ENCODE measurements at regions not wholly inside any gene's neighbourhood (a gene's known extent, or its start where the extent isn't known, plus 50 kb on each side); places are given as distances from the start of the nearest gene placed in this dataset.

DNA sequence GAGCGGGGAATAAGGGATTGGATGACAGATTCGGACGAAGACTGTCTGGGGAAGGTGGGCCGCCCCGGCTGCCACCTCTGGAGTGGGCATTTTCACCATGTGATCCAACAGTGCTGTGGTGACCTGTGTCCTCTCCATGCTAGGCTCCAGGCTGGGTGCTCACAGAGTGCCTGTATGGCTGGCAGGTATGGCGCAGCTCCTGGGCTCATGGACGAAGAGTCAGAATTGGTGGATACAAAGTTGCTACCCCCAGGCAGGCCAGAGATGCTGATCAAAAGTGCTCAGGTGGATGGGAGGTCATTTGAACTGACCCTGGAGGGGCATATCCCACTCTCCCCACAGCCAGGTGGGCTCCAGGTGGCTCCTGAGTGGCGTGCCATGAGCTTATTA, 111.3 kb upstream of the UQCRFS1 start:
- TF ChIP-seq CHD4 (IDR thresholded peaks at IDR 0.05; ENCODE audit: borderline replicate concordance), result no peak
- TF ChIP-seq MAZ (IDR thresholded peaks at IDR 0.05; ENCODE audit: borderline replicate concordance, low read depth, low read length), result no peak
- TF ChIP-seq HDAC2 (IDR thresholded peaks at IDR 0.05), result no peak
- TF ChIP-seq, protein P1, sequence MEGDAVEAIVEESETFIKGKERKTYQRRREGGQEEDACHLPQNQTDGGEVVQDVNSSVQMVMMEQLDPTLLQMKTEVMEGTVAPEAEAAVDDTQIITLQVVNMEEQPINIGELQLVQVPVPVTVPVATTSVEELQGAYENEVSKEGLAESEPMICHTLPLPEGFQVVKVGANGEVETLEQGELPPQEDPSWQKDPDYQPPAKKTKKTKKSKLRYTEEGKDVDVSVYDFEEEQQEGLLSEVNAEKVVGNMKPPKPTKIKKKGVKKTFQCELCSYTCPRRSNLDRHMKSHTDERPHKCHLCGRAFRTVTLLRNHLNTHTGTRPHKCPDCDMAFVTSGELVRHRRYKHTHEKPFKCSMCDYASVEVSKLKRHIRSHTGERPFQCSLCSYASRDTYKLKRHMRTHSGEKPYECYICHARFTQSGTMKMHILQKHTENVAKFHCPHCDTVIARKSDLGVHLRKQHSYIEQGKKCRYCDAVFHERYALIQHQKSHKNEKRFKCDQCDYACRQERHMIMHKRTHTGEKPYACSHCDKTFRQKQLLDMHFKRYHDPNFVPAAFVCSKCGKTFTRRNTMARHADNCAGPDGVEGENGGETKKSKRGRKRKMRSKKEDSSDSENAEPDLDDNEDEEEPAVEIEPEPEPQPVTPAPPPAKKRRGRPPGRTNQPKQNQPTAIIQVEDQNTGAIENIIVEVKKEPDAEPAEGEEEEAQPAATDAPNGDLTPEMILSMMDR (IDR thresholded peaks at IDR 0.05), result no peak
- no peak for TF ChIP-seq JUN (IDR thresholded peaks at IDR 0.05)
- TF ChIP-seq CEBPB (IDR thresholded peaks at IDR 0.05), result no peak
- no peak for TF ChIP-seq JUNB (IDR thresholded peaks at IDR 0.05)

Measured in A549 (cell line).